ENCODE measurements at regions not wholly inside any gene's neighbourhood (a gene's known extent, or its start where the extent isn't known, plus 50 kb on each side); places are given as distances from the start of the nearest gene placed in this dataset.
"Not testable (repeated sequence)": the region's sequence is repeated elsewhere in the genome, so short reads cannot be mapped to it uniquely, and the experiment has no call there.

DNA sequence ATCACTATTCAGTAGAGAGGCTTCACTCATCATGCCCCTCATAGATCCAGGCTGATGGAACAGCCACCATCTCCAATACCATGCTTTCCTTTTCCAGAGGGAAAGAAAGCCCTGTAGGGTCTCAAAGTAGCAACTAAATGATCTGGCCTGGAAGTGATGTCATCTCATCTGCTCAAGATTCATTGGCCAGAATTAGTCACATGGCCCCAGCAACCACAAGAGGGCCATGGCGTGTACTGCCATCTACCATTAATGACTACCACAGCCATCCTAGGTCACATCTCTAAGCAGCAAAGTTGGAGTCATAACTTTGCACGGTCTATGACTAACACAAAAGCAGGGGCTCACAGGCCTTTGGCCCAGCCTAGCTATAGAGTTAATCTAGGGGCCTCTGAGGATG lies 194.8 kb downstream of the KIT start:
- no peak for DNase-seq (ENCODE audit: low read depth in 4 of 4, low spot score in 1 of 4)

DNA sequence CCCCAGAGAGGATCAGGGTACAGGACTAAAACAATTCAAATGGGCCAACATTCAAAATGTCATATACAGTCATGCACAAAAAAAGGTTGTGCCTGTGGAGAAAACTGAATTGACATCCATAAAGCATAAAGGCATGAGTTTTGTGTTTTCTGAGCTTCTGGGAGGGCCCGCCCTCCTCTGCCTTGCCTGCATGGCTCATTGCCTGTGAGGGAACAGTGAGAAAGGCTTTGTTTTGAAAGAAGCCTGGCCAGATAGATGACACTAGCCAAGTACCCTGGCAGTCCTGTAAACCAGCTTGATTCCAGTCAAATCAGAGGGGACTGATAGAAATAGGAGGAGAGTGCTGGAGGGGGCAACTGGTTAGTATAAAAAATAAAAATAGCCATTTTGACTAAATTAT lies 194.3 kb downstream of the KIT start:
- no peak for DNase-seq (ENCODE audit: low read depth in 4 of 4, low spot score in 1 of 4)

DNA sequence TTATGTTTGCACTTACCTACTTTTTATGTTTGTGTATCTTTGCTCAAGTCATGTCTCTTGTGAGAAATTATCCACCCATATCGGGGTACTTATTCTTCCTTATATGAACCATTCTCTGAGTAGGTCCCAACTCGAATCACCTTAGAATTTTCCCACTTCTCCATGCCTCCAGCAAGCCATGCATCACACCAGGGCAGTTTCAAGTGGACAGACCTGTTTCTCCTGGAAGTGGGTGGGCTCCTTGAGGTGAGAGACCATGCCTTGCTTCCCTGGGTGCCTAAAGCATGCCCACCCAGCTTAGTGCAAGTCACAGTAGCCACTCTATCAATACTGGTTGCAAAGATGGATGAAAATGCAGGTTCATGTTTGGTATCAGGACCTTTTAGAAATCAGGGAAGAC lies 187.2 kb downstream of the KIT start:
- no peak for DNase-seq (ENCODE audit: low read depth in 4 of 4, low spot score in 1 of 4)

DNA sequence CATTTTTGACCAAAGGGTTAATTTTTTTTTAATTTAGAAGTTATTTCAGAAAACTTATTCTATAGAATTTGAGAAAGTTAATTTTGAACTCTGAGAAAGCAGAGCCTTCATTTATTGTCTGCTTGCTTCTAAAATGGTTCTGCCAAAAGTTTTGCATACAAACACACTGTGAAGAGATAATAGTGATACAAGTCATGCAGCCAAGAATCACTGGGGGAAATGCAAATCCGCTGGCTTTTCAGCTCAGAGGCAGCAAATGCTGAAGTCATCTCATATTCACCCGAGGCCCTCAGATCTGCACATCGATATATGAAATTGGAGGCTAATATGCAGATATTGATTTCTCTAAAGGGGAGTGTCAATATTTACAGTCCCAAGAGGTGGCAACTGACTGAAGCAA lies 186.2 kb downstream of the KIT start:
- no peak for DNase-seq (ENCODE audit: low read depth in 4 of 4, low spot score in 1 of 4)

DNA sequence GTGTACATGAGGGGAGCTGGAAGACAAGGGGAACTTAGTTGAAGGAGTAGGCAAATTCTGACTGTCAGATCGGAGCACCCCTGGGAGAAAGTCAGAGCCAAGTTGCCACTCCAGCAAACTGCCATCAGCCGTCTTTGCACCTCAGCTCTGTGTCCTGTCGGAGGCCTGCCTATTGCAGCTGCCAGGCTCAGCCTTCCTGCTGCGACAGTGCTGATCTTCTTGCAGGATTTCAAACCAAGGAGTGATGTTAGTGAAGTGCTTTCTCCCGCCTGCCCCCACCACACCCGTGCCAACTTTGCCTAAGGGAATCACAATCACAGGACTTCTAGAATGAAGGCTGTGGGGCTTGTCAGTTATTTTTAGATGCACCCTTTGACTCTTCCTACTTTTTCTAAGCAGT lies 185.3 kb downstream of the KIT start:
- DNase-seq (ENCODE audit: low read depth in 4 of 4, low spot score in 1 of 4), result no peak

DNA sequence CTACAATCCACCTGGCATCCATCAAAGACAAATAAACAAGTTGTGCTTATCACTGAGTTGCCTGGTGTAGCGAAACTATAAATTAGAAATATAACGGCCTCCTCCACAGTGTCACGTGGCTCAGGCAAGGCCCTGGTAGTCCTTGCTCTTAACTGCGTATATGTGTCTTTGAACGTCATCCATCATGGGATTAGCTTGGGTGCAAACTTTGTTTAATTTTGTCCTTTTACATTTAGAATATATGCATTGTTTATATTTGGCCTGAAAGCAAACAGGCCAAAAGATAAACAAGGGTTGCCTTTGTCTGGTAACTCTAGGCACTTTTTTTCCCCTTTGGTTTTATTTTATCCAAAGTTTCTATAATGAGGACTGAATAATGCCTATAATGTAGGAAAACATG lies 184.9 kb downstream of the KIT start:
- DNase-seq (ENCODE audit: low read depth in 4 of 4, low spot score in 1 of 4), result no peak

DNA sequence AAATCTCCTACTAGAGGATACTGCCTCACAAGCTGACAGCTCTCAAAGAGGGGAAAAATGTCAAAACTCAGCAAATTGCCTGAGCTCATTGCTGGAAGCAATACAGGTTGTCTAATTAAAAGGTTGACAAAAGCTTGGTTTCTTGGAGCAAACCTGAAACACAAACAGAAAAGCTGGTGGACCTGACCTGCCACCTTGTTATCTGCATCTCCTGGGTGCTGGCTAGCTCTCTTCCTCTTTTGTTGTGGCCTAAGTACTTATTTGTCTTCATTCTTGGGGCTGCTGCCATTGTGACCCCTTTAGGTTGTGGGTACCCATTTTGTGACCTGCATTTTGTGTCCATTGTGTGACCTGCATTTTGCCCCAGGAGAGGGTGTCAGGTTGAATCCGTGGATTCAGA lies 184.5 kb downstream of the KIT start:
- no peak for DNase-seq (ENCODE audit: low read depth in 4 of 4, low spot score in 1 of 4)

DNA sequence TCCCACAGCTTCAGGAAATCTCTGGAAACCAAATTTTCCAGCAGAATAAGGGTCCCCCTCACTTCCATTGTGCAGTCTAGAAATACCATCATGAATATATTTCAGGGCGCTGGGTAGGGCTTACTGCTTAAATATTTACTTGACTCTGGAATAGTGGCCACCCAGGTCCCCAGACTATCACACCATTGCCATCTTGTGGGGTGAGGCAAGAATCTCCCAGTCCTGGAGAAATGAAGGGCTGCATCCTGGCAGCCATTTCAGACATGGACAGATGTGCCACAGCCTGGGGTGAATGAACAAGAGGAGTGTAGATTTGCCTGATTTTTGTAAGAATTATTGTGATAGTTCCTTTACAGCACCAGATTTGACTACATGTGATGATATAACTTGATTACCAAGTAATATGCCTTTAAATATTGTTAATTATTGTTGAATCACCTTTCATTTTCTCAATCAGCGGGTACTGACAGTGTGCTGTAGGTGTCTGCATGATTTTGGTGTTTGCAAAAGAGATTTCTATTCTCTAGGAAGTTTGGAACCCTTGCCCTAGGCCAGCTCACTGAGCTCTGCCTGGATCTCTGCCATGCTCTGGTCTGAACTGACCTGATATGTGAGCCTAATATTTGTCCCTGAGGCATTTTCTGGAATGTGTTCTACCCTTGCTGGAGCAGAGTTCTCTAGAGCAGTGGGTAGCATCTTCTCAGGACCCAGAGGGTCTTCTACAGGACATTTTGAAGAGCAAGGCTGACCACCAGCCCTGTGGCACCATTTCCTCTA lies 183.4 kb downstream of the KIT start:
- no peak for DNase-seq (ENCODE audit: low read depth in 4 of 4, low spot score in 1 of 4)

DNA sequence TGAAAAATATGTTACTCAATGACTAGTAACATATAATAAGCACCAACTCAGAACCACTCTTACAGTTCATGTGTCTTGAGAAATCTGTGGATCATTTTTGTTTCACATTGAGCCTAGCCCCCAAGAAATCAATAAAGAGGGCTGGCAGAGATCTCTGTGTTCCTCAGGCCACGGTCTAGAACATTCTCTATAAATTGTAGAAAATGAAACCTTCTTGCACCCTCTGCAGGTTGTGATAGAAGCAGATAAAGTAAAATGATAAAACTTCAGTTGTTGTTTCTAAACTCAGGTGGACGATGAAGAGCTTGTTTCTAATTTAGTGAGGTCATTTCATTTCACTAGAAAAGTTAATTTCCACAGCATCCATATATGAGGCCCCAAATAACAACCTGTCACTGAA lies 182.7 kb downstream of the KIT start:
- DNase-seq (ENCODE audit: low read depth in 4 of 4, low spot score in 1 of 4), result no peak

DNA sequence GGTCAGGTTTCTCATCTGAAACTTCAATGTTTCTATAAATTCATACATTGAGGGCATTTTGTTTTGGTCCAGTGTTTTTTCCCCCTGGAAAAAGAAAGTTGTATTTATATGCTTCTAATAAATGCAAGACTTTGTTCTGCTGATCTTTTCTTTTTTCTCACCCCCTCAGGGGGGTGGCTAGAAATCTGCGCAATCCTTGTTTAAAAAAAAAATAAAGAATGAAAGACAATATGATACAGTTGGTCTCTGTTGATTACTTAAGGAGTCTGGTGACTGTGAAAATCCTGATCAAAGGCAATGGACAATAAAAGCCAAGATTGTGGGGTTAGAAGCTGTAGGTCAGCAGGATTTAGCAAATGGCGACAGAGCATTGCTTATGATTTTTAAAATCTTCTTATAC lies 180.5 kb downstream of the KIT start:
- no peak for DNase-seq (ENCODE audit: low read depth in 4 of 4, low spot score in 1 of 4)

DNA sequence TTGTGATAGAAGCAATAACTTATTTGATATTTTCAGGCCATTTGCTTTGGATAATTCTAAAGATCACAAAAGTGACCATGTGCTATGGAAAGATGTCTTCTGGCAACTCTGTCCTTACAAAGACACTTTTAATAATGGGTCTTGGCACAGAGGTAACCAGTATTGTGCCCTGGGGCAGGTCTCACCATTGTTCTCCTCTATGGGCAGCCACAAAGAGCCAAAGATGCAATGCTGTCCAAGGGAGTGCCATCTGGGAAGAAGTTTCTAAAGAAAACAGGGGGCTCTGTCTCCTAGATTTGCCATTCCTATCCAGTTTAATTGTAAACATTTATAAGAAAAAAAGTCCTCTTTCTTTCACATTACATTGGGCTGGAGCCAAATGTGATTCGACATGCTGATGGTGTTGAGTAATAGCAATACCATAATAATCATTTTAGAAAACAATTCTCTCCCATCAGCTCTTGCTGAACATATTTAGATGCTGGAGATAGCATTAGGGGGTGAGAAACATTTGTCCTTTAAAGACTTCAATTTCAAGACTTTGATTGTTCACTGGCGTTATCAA lies 179.9 kb downstream of the KIT start:
- DNase-seq (ENCODE audit: low read depth in 4 of 4, low spot score in 1 of 4), result no peak

DNA sequence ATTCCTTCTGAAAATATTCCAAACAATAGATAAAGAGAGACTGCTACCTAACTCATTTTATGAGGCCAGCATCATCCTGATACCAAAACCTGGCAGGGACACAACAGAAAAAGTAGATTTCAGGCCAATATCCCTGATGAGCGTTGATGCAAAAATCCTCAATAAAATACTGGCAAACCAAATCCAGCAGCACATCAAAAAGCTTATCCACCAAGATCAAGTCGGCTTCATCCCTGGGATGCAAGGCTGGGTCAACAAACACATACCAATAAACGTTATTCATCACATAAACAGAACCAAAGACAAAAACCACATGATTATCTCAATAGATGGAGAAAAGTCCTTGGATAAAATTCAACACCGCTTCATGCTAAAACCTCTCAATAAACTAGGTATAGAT lies 170.6 kb downstream of the KIT start:
- not testable (repeated sequence) for DNase-seq (ENCODE audit: low read depth in 4 of 4, low spot score in 1 of 4)

DNA sequence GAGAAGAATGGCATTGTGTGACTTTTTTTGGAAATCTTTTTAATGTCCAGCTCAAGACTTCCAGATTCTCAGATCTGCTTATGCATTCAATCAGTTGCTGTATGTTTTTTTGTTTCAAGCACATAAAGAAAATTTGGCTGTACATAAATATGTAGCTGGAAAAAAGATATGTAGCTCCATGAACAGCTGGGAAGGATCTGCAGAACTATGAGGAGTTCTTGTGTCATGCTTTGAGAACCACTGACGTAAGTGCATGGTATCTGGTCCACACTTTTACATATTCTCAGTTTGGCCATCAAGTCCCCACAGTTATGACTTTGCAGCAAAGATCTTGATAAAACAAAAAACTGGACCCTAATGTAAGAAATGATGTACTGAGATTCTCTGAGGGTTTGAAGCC lies 165.9 kb downstream of the KIT start:
- DNase-seq (ENCODE audit: low read depth in 4 of 4, low spot score in 1 of 4), result no peak

DNA sequence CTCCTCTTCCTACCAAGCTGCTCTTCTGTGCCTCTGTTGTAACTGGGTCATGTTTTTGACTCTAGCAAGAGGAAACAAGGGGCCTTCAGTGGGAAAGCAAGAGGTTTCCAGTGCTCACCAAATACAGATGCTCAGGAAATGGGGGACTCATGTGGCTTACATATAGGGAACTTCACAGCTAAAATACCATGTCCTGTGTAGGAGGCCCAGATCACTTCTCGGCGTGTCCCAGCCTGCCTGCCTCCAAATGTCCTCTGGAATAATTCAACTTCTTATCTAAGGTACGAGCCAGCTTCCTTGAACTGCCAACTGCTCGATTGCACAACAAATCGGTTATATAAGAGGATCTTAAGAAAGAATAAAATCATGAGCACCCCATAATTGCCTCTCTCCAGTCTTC lies 161.3 kb downstream of the KIT start:
- DNase-seq (ENCODE audit: low read depth in 4 of 4, low spot score in 1 of 4), result no peak

DNA sequence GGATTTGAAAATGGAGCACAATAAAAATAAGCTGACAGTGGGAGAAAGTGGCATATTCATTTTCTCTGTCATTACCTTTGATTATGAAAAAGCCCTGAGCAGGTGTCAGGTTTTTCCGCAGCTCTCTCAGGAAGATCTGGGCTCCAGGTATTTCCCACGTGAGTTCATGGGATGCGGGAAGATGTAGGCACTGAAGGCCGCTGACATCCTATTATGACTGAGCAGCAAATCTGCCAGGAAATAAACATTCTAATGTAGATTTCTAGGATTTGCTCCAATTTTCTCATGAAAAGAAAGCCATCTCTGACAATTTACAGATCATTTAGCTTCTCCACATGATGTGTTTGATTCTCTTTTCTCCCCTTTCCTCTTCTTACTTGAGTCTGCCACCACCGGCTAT lies 160.7 kb downstream of the KIT start:
- no peak for DNase-seq (ENCODE audit: low read depth in 4 of 4, low spot score in 1 of 4)

DNA sequence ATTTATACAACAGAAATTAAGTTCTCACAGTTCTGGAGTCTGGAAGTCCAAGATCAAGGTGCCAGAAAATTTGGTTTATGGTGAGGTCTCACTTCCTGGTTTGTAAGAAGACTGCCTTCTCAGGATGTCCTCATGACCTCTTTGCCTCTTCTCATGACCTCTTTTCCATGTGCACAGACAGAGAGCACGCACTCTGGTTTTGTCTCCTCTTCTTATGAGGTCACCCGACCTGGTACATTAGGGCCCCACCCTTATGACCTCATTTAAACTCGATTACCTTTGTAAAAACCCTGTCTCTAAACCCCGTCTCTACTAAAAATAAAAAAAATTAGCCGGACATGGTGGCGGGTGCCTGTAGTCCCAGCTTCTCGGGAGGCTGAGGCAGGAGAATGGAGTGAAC lies 155.9 kb downstream of the KIT start:
- DNase-seq (ENCODE audit: low read depth in 4 of 4, low spot score in 1 of 4), result no peak

DNA sequence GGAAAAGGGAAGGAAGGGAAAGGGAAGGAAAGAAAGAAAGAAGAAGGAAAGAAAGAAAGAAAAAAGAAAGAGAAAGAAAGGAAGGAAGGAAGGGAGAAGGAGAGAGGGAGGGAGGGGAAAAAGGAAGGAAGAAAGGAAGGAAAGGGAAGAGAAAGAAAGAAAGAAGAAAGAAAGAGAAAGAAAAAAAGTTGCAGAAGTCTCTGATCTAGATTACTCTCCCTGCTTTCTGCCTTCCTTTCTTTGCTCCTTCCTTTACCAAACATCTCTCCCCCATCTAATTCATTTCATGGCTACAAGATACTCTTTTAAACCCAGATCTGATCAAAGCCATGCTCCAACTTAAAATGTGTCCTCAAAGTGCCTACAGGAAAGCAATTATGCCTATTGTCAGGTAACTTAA lies 148.6 kb downstream of the KIT start:
- DNase-seq (ENCODE audit: low read depth in 4 of 4, low spot score in 1 of 4), result no peak

DNA sequence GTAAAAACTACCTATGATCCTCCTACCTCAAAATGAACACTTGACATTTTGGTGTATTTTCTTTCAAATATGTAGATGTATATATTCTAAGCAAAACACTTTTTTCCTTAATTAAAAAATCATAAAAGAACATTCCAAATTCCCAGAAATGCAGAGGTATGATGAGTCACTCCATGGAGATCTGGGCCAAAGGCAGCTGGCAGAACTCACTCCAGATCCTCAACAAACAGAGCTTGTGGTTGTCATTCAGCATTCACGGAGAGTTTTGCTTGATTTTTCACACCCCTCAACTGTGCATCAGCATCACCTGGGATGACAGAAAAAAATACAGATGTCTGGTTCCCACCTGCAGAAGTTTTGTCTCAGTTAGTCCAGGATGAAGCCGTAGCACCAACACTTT lies 144.6 kb downstream of the KIT start:
- DNase-seq (ENCODE audit: low read depth in 4 of 4, low spot score in 1 of 4), result no peak

DNA sequence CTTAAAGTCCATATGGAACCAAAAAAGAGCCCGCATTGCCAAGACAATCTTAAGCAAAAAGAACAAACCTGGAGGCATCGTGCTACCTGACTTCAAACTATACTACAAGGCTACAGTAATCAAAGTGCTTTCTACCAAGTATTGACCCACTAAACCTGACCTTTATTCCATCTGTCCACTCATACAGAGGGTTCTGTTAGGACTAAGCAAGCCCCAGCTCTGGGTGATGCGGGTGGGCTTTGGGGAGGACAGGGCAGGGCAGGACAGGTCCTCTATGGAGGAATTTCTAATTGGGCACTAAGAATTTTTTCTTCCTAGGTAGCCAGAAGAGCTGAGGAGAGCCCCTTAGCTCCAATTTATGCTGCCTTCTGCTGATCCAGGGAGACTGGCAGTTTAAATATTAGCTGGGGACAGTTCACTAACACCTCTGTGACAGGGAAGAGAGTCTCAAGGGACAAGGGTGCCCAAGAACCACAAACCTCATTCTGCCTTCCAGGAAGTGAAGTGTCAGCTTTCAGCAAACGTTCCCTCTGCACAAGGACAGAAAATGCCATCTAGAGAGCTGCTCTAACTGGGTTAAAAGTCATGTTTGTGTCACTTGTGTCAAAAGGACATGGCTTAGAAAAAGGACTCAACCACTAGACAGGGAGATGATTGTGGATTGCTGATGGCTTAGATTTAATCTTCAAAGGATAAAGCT lies 143.2 kb downstream of the KIT start:
- no peak for DNase-seq (ENCODE audit: low read depth in 4 of 4, low spot score in 1 of 4)

DNA sequence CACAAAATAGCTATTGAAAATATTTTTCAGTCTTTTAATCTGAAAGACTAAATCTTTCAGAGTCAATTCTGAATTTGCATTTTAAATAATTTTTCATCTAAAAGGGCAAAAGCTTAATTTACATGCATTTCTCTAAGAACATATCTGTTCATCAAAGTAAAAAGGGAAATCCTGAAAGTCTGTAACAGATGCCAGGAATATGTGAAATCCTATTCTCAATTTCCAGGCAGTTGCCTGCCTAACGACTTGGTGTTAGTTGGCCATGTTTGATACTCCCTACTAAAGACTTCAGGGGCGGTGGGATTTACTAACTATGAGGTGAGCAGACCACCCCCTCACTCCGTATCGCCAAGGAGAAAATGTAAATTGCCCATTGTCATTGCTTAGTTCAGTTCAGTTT lies 136.8 kb downstream of the KIT start:
- DNase-seq (ENCODE audit: low read depth in 4 of 4, low spot score in 1 of 4), result no peak

DNA sequence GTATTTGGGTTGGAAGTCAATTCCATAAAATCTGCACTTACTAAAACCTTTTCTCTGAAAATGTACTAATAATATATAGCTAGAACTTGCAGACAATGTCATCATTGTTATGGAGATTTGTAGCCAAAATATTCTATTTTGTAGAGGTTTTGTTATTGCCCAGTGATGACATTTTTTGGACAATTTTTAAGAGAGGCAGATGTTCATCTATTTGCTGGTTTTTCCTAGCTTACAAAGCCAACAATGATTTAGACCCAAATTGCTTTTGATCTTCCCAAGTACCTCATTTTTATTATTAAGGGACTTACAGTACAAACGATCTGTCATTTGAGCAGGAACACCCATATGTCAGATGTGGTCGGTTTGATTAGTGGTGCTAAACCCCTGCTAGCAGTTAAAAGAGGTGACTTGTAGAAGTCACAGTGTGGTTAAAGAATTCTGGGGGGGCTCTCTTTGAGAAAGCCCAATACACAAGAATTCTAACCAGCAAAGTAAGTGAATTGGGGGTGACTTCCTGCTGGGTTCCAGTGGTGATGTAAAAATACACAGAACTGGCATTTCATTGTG lies 136.2 kb downstream of the KIT start:
- DNase-seq (ENCODE audit: low read depth in 4 of 4, low spot score in 1 of 4), result no peak

Measured in stimulated activated CD4-positive, alpha-beta T cell treated with anti-CD3 and anti-CD28 coated beads, Interleukin-1b, Interleukin-23, amount 100 ng/mL, for 24 hours (primary cell).